ENCODE measurements at regions not wholly inside any gene's neighbourhood (a gene's known extent, or its start where the extent isn't known, plus 50 kb on each side); places are given as distances from the start of the nearest gene placed in this dataset.

DNA sequence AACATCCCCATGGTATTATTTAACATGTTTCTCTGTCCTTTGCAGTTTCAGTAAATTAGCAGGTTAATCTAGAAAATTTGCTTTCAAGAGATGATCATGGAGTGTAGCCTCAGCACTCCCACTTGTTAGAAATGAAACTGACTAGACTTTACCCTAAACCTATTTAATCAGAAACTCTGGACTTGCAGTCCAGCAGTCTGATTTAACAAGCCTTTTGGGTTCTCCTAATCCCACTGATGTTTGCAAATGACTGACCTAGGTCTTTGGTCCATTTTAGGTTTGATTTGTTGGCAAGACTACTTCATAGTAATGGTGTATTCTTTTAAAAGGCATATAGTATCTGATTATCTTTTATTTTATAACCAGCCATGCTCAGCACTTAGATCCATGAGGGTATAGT lies 55.5 kb upstream of the SLC25A13 start:
- no TSS peak for BruUV-seq (replicated peaks)
- in situ Hi-C loops (cut with HindIII; ENCODE audit: low pct_unique_long_range_greater_than_20kb, low sequenced_read_pairs) (no loop called here), intact Hi-C loops (cut with micrococcal nuclease; ENCODE audit: unreplicated experiment) (no loop called here)
- TF ChIP-seq SIN3A (IDR thresholded peaks at IDR 0.05; ENCODE audit: borderline replicate concordance, insufficient read depth, low read depth, low read length): no peak
- TF ChIP-seq POLR2AphosphoS5 (IDR thresholded peaks at IDR 0.05; ENCODE audit: low read depth, low read length): no peak
- TF ChIP-seq, protein P1, sequence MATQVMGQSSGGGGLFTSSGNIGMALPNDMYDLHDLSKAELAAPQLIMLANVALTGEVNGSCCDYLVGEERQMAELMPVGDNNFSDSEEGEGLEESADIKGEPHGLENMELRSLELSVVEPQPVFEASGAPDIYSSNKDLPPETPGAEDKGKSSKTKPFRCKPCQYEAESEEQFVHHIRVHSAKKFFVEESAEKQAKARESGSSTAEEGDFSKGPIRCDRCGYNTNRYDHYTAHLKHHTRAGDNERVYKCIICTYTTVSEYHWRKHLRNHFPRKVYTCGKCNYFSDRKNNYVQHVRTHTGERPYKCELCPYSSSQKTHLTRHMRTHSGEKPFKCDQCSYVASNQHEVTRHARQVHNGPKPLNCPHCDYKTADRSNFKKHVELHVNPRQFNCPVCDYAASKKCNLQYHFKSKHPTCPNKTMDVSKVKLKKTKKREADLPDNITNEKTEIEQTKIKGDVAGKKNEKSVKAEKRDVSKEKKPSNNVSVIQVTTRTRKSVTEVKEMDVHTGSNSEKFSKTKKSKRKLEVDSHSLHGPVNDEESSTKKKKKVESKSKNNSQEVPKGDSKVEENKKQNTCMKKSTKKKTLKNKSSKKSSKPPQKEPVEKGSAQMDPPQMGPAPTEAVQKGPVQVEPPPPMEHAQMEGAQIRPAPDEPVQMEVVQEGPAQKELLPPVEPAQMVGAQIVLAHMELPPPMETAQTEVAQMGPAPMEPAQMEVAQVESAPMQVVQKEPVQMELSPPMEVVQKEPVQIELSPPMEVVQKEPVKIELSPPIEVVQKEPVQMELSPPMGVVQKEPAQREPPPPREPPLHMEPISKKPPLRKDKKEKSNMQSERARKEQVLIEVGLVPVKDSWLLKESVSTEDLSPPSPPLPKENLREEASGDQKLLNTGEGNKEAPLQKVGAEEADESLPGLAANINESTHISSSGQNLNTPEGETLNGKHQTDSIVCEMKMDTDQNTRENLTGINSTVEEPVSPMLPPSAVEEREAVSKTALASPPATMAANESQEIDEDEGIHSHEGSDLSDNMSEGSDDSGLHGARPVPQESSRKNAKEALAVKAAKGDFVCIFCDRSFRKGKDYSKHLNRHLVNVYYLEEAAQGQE (IDR thresholded peaks at IDR 0.05; ENCODE audit: insufficient read depth in 1 of 2, low read depth in 2 of 2, low read length in 1 of 2): no peak
- TF ChIP-seq, protein P2, sequence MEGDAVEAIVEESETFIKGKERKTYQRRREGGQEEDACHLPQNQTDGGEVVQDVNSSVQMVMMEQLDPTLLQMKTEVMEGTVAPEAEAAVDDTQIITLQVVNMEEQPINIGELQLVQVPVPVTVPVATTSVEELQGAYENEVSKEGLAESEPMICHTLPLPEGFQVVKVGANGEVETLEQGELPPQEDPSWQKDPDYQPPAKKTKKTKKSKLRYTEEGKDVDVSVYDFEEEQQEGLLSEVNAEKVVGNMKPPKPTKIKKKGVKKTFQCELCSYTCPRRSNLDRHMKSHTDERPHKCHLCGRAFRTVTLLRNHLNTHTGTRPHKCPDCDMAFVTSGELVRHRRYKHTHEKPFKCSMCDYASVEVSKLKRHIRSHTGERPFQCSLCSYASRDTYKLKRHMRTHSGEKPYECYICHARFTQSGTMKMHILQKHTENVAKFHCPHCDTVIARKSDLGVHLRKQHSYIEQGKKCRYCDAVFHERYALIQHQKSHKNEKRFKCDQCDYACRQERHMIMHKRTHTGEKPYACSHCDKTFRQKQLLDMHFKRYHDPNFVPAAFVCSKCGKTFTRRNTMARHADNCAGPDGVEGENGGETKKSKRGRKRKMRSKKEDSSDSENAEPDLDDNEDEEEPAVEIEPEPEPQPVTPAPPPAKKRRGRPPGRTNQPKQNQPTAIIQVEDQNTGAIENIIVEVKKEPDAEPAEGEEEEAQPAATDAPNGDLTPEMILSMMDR (IDR thresholded peaks at IDR 0.05): no peak
- no peak for TF ChIP-seq TCF7L2 (IDR thresholded peaks at IDR 0.05; ENCODE audit: low read depth, low read length)
- DNase-seq (ENCODE audit: low read depth, low spot score) (no peak), ATAC-seq (no peak)
- Histone ChIP-seq H3K9me3 (ENCODE audit: control insufficient read depth, insufficient read depth, low read depth, low read length) (no peaks in the 10 kb centered on the region), H3K27me3 (ENCODE audit: control insufficient read depth, insufficient read depth, low read length) (no peaks in the 10 kb centered on the region), H3K36me3 (ENCODE audit: control insufficient read depth, insufficient read depth, low read length) (no peaks in the 10 kb centered on the region), H3K4me1 (ENCODE audit: control insufficient read depth, insufficient read depth, low read length) (no peaks in the 10 kb centered on the region), H3K4me3 (ENCODE audit: low read depth in 2 of 2, low read length in 2 of 2) (no peak overlapping the region), H3K27ac (ENCODE audit: low read length) (no peak overlapping the region)
- CTCF ChIA-PET: no interaction called here
- POLR2A ChIA-PET: no interaction called here
